Smooth muscle cell (in vitro differentiated cells): ENCODE measurements at regions not wholly inside any gene's neighbourhood (a gene's known extent, or its start where the extent isn't known, plus 50 kb on each side); places are given as distances from the start of the nearest gene placed in this dataset.

Source experiments
- DNase-seq: peaks from one replicate; lab custom pipeline; 2025; ENCODE audit not compliant: unreplicated experiment; lab: John Stamatoyannopoulos, UW
- H2AFZ ChIP-seq: fragments of 200-600 bp; sonication (generic); 2 replicates; pipeline ENCODE4 v1.6.0; 2016; ENCODE audit warnings: antibody characterized with exemption, low read depth, mild to moderate bottlenecking
- H3F3A ChIP-seq: fragments of 200-600 bp; sonication (generic); 2 replicates; pipeline ENCODE4 v1.6.0; 2017; ENCODE audit warnings: antibody characterized with exemption, low read depth
- H3K27ac ChIP-seq: fragments of 200-600 bp; sonication (generic); 2 replicates; pipeline ENCODE4 v1.5.1; 2016; ENCODE audit warnings: low read depth, mild to moderate bottlenecking
- H3K27me3 ChIP-seq: fragments of 200-600 bp; sonication (generic); 2 replicates; pipeline ENCODE4 v1.6.1; 2016; ENCODE audit warnings: low read depth, mild to moderate bottlenecking
- H3K36me3 ChIP-seq: fragments of 200-600 bp; sonication (generic); 2 replicates; pipeline ENCODE4 v1.5.1; 2016; ENCODE audit warnings: low read depth
- H3K4me1 ChIP-seq: fragments of 200-600 bp; sonication (generic); 2 replicates; pipeline ENCODE4 v1.5.1; 2016; ENCODE audit warnings: low read depth
- H3K4me2 ChIP-seq: fragments of 200-600 bp; sonication (generic); 2 replicates; pipeline ENCODE4 v1.6.0; 2016; ENCODE audit warnings: mild to moderate bottlenecking
- H3K4me3 ChIP-seq: fragments of 200-600 bp; sonication (generic); 2 replicates; pipeline ENCODE4 v1.5.1; 2016; ENCODE audit warnings: mild to moderate bottlenecking
- H3K79me2 ChIP-seq: fragments of 200-600 bp; sonication (generic); 2 replicates; pipeline ENCODE4 v1.6.0; 2016; ENCODE audit warnings: low read depth, mild to moderate bottlenecking
- H3K9ac ChIP-seq: fragments of 200-600 bp; sonication (generic); 2 replicates; pipeline ENCODE4 v1.6.0; 2016; ENCODE audit warnings: low read depth
- H3K9me3 ChIP-seq: fragments of 200-600 bp; sonication (generic); replicated peaks from 2 replicates; pipeline ENCODE4 v1.5.1; 2016; ENCODE audit warnings: low read depth
- H4K20me1 ChIP-seq: fragments of 200-600 bp; sonication (generic); 2 replicates; pipeline ENCODE4 v1.6.0; 2016; ENCODE audit warnings: low read depth
- WGBS: methylation state at CpG from one replicate; pipeline ENCODE4 v1.1.7; 2016; ENCODE audit warnings: low lambda C conversion rate; 5-methylcytosine and 5-hydroxymethylcytosine counted together
- TF ChIP-seq, protein P1 (sequence below): fragments of 200-600 bp; sonication (generic); IDR thresholded peaks from 2 replicates; pipeline ENCODE4 v1.5.1; 2017; ENCODE audit warnings: borderline replicate concordance, mild to moderate bottlenecking, antibody characterized with exemption; ENCODE audit not compliant: insufficient read depth, poor library complexity, severe bottlenecking

DNA sequence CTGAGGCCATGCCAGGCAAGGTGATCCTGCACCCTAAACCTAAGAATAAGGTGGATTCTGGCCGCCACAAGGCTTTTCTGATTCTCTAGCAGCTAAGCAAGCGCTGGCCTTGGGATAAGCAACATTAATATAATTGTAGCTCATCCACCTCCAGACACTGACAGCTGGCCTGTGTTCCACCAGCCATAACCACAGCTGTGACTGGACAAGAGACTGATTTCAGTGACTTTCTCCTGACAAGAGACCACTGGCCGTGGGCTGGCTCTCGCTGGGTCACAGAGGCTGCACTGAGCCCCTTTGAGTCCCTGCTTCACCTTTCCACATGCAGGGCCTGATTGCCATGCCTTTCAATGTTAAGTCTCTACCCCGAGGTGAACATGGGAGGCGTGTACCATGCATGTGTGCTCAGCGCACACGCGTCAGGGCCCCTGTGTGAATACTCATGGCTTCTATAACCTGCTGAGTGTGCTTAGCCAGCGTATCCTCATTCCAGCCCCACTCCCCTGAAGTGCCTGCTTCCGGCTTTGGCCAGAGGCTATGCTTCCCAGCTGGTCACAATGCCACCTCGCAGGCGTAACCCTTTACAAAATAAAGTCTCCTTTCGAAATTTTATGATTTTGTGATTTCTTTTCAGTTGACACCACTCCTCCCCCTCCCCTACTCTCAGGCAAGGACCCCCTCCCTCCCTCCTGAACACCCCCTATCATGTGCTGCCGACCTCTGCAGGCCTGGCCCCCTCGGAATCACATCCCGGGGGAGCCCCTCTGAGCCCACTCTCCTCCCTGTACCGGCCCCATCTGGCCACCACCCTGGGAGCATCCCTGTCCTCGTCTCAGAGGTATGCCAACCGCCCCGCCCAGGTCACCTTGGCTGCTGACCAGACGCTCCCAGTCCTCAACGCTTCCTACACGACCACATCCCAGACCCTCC lies 128.1 kb downstream of the CTTN start:
- H3K36me3 ChIP-seq, result no peaks in the 10 kb centered on the region
- no peaks in the 10 kb centered on the region for H3K9me3 ChIP-seq
- no peak overlapping the region for H3K27ac ChIP-seq
- TF ChIP-seq, protein P1, sequence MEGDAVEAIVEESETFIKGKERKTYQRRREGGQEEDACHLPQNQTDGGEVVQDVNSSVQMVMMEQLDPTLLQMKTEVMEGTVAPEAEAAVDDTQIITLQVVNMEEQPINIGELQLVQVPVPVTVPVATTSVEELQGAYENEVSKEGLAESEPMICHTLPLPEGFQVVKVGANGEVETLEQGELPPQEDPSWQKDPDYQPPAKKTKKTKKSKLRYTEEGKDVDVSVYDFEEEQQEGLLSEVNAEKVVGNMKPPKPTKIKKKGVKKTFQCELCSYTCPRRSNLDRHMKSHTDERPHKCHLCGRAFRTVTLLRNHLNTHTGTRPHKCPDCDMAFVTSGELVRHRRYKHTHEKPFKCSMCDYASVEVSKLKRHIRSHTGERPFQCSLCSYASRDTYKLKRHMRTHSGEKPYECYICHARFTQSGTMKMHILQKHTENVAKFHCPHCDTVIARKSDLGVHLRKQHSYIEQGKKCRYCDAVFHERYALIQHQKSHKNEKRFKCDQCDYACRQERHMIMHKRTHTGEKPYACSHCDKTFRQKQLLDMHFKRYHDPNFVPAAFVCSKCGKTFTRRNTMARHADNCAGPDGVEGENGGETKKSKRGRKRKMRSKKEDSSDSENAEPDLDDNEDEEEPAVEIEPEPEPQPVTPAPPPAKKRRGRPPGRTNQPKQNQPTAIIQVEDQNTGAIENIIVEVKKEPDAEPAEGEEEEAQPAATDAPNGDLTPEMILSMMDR, result no peak
- H3K4me2 ChIP-seq, result no peak overlapping the region
- H2AFZ ChIP-seq, result no peak overlapping the region
- H3K79me2 ChIP-seq, result no peaks in the 10 kb centered on the region
- no peak for DNase-seq
- no peak overlapping the region for H3K9ac ChIP-seq
- H3K4me3 ChIP-seq, result no peak overlapping the region
- H4K20me1 ChIP-seq, result no peaks in the 10 kb centered on the region
- 87% methylated on average over 17 of the region's 24 CpGs for WGBS
- H3F3A ChIP-seq, result no peaks in the 10 kb centered on the region
- no peaks in the 10 kb centered on the region for H3K27me3 ChIP-seq
- peaks cover 24% of the 10 kb centered on the region for H3K4me1 ChIP-seq

DNA sequence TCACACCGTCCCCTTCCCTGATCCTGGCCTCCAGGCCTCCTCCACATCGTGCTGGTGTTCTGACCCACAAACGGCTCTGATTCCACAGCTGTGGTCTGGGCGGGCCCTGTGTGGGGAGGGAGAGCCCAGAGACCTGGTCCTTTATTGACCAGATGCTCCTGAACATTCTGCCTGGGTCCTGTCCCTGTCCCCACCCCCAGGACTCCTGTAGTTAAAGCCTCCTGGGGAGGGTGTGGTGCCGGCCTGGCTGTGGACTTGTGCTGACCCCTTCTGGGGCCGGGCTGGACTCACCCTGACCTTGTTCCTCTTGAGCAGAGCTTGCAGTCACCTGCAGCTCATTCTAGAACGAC lies 128.7 kb downstream of the CTTN start:
- Histone ChIP-seq H3K27ac (no peak overlapping the region), H3K4me2 (no peak overlapping the region), H3K4me3 (no peak overlapping the region), H4K20me1 (no peaks in the 10 kb centered on the region), H3K79me2 (no peaks in the 10 kb centered on the region), H3K9me3 (no peaks in the 10 kb centered on the region), H2AFZ (no peak overlapping the region), H3F3A (no peaks in the 10 kb centered on the region), H3K36me3 (no peaks in the 10 kb centered on the region), H3K4me1 (peaks cover 27% of the 10 kb centered on the region), H3K27me3 (no peaks in the 10 kb centered on the region), H3K9ac (no peak overlapping the region)
- TF ChIP-seq, protein P1, result no peak
- WGBS, result 74% methylated on average over 7 of the region's 7 CpGs
- no peak for DNase-seq

DNA sequence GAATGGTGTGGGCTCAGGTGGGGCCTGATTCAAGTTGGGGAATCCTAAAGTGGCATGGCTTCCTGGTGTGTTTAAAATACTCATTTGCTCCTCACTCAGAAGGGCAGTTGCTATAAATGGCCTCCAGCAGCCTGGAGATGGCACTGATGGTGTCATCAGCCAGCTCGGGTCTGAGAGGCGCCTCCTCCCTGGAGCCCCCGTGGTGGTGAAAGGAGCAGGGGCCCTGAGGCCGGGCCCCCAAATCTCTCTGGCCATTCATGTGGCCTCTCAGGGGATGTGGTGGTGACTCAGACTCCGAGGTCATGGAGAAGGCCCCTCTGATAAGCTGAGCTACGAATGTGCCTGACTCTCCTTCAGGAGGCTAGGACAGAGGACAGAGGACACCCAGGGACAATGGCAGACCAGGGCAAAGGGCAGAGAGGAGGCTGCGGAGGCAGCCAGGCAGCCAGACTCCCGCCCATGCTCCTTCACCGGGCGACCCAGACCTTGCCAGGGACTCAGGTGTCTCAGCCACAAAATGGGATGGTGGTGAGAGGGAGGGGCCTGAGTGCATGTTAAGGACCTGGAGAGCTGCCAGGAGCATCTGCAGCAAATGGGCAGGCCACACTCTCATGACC lies 129.2 kb downstream of the CTTN start:
- H3K27me3 ChIP-seq, result no peaks in the 10 kb centered on the region
- no peak overlapping the region for H2AFZ ChIP-seq
- H3K4me3 ChIP-seq, result no peak overlapping the region
- no peaks in the 10 kb centered on the region for H3K36me3 ChIP-seq
- H3F3A ChIP-seq, result no peaks in the 10 kb centered on the region
- TF ChIP-seq, protein P1, result no peak
- H3K9me3 ChIP-seq, result no peaks in the 10 kb centered on the region
- WGBS, result 64% methylated on average over 10 of the region's 10 CpGs
- H3K79me2 ChIP-seq, result no peaks in the 10 kb centered on the region
- no peak overlapping the region for H3K9ac ChIP-seq
- H3K27ac ChIP-seq, result no peak overlapping the region
- no peak for DNase-seq
- H3K4me1 ChIP-seq, result peaks cover 26% of the 10 kb centered on the region
- no peak overlapping the region for H3K4me2 ChIP-seq
- no peaks in the 10 kb centered on the region for H4K20me1 ChIP-seq
